ENCODE measurements at regions not wholly inside any gene's neighbourhood (a gene's known extent, or its start where the extent isn't known, plus 50 kb on each side); places are given as distances from the start of the nearest gene placed in this dataset.

DNA sequence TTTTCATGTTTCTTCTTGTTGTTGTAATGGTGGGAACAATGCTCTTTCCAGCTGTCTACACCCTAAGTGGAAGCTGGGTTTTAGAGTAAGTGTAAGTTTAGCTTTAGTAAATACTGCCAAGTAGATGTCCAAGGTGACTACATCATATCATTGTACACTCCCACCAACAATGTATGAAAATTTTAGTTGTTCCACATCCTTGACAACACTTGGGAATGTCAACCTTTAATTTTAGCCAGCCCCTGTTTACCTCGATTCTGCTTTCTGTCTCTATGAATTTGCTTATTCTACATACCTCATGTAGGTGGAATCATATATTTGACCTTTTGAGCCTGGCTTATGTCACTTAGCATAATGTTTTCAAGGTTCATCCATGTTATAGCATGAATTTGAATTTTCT is 93.0 kb downstream of the MTPAP start:
- no peak for DNase-seq

GRCh38 chr10:30254926-30255325 is 94.2 kb downstream of the MTPAP start:
- DNase-seq = no peak

DNA sequence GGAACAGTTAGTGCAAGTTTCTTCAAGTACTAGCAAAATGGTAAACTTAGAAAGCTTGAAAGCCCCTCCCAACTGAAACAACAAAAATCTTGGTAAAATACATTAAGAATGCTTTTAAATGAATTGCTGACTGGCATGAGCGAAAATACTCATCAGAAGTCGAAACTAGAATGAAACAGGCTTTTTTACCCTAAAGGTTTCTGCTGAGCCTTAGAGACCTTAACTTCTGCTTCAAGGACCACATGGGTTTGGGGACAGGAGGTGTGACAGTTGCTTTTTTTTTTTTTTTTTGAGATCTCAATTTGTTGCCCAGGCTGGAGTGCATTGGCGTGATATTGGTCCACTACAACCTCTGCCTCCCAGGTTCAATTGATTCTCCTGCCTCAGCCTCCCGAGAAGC is 100.3 kb downstream of the MTPAP start:
- no peak for DNase-seq

DNA sequence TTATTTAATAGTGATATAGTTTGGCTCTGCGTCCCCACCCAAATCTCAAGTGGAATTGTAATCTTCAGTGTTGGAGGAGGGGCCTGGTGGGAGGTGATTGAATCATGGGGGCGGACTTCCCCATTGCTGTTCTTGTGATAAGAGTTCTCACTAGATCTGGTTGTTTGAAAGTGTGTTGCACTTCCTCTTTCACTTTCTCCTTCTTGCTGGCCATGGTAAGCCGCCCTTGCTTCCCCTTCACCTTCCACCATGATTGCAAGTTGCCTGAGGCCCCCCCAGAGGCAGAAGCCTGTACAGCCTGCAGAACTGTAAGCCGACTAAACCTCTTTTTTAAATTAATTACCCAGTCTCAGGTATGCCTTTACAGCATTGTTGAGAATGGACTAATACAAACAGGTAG is 101.4 kb downstream of the MTPAP start:
- peak; percentile 23 to 33 for DNase-seq

DNA sequence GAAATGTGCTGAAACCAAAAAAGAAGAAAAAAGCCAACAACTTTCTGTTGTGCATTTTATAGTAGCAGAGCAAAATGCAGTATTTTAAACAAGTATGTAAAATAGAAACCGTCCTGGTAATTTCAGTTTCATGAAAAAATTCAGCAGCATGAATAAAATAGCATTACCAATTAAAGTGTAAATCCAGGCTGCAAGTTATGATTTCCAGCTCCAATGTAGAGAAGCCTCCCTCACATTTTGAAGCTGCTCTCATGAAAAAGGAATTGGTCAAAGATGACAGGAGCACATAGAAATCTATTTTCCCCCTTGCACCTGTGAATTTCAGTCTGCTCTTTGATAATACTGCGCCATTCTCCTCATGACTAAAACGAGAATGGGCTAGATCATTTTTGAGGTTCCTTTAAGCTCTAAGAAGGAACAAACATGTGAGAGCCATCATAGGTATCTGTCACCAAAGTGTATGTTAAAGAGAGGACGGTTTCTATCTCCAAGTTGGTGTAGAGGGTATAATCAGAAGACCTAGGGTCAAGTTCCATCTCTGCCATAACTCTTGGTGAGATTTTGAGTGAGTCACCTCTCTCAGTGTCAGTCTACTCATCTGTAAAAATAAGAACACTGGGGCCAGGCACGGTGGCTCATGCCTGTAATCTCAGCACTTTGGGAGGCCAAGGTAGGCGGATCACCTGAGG is 107.5 kb downstream of the MTPAP start:
- DNase-seq = no peak

GRCh38 chr10:30238836-30239235 is 110.2 kb downstream of the MTPAP start:
- no peak for DNase-seq

DNA sequence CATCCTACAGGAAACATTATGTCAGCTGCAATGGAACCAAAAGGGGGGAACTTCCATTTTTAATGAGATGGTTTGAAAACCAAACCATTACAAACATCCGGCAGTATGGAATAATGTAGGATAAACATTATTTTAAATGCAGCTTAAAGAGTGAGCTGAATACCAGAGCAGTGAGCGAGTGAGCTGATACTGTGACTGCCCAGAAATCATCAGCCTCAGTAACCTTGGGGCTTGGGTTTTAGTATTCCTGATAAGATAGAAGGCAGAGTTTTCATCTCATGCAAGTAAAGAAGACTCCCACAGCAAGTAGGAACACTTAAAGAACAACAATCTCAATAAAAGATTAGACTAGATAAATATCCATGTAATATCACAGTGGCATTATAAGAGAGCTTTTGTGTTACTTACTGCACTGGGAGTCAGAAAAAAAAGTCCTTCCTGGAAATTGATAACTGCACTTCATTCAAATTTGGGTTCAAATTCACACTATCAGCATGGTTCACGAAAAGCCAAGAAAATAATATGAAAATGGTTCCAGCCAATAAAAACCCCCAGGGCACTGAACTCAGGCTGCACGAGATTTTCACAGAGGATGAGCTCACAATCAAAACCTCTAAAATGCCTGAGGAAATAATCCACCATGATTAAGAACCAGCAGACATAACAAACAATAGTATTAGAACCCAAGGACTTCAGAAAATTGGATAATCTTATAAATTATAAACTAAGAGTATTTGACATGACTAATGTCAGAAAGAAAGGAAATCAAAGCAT is 115.7 kb downstream of the MTPAP start:
- no peak for DNase-seq

DNA sequence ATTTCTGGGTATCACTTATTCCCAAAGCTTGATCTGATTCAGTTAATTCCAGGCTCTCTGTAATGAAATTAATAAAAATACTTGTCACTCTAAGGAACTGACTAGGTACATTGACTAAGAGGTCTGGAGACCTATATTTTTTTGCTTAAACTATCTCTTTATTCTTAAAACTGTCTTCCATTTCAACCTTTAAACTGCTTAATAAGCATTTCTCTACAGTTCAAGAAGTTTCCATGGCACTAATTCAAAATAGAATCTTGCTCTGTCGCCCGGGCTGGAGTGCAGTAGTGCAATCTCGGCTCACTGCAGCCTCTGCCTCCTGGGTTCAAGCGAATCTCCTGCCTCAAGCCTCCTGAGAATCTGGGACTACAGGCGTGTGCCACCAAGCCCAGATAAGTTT is 117.4 kb downstream of the MTPAP start:
- no peak for DNase-seq

DNA sequence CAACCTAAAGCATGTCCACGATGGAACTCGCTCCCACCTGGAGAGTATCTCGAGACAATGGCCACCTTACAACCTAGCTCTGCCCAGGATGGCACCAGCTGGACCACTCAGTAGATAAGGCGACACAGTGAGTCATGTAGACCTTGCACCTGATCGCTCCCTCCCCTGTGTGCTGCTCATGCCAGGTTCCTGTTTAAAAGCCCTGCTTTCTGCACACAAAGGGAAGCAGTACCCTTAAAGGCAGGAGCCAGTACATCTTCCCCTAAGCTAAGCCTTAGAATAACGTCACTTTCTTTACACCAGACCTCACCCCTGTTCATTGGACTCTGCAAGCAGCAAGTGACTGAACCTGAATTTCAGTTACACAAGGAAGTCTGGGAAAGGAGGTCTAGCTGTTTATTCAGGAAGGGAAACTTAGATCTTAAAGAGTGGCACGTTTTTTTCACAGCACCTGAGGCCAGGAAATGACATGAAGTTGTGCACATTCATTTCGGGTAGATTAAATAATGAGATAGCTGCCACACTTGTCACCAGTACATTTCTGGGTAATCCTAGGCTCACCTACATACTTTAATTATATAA is 117.9 kb downstream of the MTPAP start:
- no peak for DNase-seq

- no peak for DNase-seq
These were observed 119.5 kb downstream of the MTPAP start for GRCh38 chr10:30229536-30229935.

DNA sequence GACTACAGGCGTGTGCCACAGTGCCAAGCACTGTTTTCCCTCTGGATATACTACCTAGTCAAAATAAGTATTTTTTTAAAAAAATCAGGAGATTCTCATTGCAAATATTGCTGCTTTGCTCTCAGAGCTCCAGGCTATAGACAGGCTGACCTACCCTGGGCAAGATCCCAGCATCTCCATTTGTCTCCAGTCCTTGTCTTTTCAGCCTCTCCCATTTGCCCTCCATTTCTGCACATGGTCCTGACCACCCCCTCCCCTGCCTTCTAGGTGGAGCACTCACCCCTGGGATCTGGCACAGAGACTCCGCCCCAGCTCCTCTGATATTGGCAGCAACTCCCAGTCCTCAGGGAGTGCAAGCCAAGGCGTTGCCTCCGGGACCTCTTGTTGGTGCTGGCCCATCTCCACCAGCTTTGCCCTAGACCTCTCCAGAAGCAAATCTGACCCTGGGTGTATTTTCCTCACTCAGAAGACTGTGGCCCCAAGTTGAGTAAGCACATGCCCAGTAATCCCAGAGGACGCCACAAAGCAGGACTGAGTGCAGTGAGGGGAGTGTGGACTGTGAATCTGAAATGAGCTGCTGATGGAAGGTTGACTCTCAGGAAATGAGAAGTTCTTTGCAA is 120.6 kb downstream of the MTPAP start:
- DNase-seq = no peak

GRCh38 chr10:30227481-30227880 is 121.6 kb downstream of the MTPAP start:
- DNase-seq = no peak

DNA sequence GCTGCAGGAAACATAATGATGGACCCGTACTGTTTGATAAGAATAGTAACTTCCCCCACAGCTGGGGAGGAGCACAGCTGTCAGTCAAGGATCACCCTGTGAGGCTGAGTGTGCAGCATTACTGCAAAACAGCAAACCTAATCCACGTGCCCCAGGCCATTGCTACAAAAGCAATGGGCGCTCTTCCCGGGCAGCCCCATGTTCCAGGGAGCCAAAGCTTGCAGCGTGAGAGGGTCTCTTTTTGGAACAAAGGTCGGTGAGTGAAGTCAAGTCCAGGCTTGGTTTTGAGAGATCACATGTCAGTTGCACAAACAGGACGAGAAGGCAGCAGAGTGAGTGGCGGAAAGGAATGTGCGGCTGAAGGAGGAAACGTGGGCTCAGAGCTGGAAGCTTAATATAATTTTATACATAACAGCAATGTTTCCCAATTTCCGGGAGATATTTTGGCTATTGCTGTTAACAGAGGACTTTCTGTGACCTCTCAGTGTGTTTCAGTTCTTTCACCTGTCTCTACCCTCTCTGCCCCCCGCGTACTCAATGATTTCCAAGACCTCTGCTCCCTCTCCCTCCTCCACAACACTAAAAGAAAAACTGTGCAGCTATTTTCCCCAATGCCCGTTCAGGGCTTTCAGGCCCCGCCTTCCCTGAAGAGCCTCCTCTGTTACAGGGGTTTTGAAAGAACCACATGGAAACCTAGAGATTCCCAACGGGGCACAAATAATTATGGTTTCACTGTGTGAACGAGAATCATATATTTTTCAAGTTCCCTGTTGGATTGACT is 128.9 kb downstream of the MTPAP start:
- DNase-seq = peak; percentile 63 to 68

GRCh38 chr10:30216821-30217220 is 132.3 kb downstream of the MTPAP start:
- DNase-seq = no peak

- no peak for DNase-seq
These were observed 133.5 kb downstream of the MTPAP start for GRCh38 chr10:30215623-30216022.

DNA sequence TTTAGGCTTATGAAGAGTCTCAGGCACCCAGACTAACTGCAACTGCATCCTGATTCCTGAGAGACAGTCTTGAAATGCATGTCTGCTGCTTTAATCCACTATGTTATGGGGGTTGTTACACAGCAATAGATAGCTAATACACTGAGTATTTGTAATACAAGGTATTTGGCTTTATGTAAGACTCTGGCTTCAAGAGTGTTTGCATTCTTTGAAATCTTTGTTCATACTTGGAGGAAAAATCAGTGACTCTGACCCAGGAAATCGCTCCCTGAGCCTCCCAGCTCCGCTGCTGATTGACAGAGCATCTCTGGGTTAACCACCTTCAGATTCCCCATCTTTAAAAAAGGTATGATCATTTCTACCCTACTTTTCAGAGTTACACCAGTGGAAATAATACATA is 133.9 kb downstream of the MTPAP start:
- DNase-seq = no peak

DNA sequence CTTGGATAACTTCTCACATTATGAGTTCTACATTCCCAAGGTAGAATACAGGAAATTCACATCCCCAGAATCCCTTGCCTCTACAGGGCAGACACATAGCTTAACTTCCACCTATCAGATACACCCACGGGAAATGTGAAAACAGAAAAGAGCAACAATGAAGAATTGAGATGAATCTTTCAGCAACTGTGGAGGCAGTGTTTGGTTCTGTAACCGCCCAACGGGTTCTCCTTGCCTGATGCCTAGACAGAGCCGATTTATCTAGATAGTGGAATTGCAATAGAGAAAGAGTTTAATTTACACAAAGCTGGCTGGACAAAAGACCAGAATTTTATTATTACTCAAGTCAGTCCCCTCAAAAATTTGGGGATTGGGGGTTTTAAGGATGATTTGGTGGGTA is 138.8 kb downstream of the MTPAP start:
- DNase-seq = no peak

GRCh38 chr10:30208330-30208729 is 140.7 kb downstream of the MTPAP start:
- no peak for DNase-seq

- no peak for DNase-seq
These were observed 141.5 kb downstream of the MTPAP start for GRCh38 chr10:30207485-30208052.

GRCh38 chr10:30200017-30200415 is 140.6 kb upstream of the JCAD start:
- no peak for DNase-seq

GRCh38 chr10:30199376-30200016 is 140.1 kb upstream of the JCAD start:
- no peak for DNase-seq

- DNase-seq = no peak
These were observed 137.8 kb upstream of the JCAD start for GRCh38 chr10:30197186-30197585.

Measured in AML-193 (cell line).